ENCODE measurements at regions not wholly inside any gene's neighbourhood (a gene's known extent, or its start where the extent isn't known, plus 50 kb on each side); places are given as distances from the start of the nearest gene placed in this dataset.

GRCh38 chr13:37491661-37492060 lies 106.9 kb downstream of the POSTN start:
- TF ChIP-seq EZH2phosphoT487 (IDR thresholded peaks at IDR 0.05; ENCODE audit: insufficient read depth, low read depth), result no peak
- no peak for TF ChIP-seq EZH2 (IDR thresholded peaks at IDR 0.05; ENCODE audit: insufficient read depth, poor library complexity, severe bottlenecking)
